DMS 273 (cell line): ENCODE measurements at regions not wholly inside any gene's neighbourhood (a gene's known extent, or its start where the extent isn't known, plus 50 kb on each side); places are given as distances from the start of the nearest gene placed in this dataset.
"Not testable (repeated sequence)": the region's sequence is repeated elsewhere in the genome, so short reads cannot be mapped to it uniquely, and the experiment has no call there.

Experiments used
- DNase-seq: peaks from one replicate; lab custom pipeline; 2025; ENCODE audit not compliant: unreplicated experiment; lab: John Stamatoyannopoulos, UW

DNA sequence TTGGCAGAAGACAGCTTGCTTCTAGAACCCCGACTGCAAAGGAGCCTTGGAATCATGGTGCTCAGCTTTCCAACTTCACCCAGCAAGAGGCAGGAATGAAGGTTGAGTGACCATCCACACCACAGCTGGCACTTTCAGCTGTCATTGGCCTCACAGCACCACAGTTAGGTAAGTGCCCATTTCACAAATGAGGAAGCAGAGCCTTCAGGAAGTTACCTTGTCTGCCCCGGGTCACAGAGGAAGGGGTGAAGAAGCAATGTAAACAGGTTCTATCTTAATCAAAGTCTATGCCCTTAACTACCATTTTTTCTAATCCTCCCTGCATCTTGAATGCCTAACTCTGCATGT lies 156.0 kb downstream of the GLUL start:
- DNase-seq = no peak

DNA sequence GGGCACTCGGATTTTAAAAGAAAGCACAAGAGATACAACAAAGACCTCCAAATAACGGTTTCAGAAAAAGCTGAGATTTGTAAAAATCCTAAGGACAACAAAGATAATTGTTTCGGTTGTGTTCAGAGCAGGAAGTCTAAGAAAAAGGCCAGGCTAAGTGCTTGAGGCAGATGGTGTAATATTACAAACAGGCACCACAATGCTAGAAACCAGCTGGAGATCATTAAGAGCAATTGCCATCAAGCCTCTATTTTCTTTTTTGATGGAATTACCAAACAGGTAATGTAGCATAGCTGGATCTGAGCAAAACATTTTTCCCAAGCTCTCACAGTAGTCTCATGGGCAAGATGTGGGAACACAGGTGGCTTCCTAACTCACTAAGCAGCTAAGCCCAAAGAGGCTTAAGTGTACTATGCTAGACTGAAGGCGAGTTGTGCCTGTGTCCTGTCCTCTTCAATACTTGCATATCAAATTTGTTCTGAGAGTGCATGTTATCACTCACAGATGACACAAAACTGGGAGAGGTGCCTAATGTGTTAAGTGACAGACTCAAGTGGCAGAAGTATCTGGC lies 161.6 kb downstream of the GLUL start:
- DNase-seq = peak; percentile 45

DNA sequence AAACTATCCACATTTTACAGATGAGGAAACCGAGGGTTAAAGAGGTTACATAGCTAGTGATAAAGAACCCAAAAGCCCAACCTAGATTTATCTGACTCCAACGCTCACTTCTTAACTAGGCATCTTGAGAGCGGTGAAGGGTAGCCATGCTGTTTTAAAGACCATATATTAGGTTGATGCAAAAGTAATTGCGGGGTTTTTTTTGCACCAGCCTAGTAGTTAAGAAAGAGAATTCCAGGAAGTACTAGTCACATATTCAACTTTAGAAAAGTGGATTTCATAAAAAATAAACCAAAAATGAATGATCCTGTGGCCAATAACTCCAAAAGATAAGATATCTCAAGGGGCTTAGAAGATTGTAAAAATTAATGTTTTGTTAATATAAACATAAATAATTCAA lies 162.1 kb downstream of the GLUL start:
- DNase-seq = no peak

DNA sequence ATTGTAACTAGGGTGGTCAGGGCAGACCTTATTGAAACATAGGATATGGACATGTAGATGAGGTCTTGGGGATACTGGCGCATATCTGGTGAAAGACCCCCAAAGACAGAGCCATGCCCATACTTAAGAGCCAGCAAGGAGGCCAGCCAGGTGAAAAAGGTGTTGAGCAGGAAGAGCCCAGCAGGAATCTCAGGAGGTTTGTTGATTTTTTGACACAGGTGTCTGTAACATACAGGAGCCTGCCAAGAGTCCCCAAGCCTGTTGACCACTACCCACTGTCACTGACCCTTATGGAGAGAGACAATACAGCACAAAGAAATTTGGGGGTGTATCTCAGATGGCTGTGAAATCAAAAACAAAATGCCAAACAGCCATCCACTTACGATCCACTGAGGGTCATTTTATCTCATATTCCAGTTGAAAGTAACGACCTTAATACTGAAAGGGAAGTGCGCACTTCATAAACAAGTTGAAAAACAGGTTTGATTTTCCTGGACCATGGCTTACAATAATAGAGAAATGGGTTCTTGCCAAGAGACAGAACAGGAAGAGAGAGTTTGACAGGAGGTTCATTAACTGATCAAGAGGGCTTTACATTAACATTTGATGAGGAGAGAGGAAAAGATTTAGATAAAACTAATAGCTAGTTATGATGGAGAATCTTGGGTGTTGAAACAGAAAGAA lies 163.6 kb downstream of the GLUL start:
- no peak for DNase-seq

DNA sequence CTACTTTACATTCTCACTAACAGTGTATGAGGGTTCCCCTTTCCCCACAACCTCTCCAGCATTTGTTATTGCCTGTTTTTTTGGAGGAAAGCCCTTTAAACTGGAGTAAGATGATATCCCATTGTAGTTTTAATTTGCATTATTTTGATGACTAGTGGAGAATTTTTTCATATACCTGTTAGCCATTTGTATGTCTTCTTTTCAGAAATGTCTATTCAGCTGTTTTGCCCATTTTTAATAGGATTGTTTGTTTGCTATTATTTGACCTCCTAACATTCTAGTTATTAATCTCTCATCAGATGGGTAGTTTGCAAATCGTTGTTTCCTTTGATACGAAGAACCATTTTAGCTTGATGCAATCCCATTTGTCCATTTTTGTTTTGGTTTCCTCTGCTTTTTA lies 165.0 kb downstream of the GLUL start:
- no peak for DNase-seq

DNA sequence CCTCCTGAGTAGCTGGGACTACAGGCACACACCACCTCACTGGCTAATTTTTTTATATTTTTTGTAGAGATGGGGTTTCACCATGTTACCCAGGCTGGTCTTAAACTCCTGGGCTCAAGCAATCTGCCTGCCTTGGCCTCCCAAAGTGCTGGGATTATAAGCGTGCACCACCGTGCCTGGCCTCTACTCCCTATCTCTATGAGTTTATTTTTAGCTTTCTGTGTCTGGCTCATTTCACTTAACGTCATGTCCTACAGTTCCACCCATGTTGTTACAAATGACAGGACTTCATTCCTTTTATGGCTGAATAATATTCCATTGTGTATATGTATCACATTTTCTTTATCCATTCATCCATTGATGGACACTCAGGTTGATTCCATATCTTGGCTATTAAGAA lies 164.2 kb upstream of the ZNF648 start:
- not testable (repeated sequence) for DNase-seq

DNA sequence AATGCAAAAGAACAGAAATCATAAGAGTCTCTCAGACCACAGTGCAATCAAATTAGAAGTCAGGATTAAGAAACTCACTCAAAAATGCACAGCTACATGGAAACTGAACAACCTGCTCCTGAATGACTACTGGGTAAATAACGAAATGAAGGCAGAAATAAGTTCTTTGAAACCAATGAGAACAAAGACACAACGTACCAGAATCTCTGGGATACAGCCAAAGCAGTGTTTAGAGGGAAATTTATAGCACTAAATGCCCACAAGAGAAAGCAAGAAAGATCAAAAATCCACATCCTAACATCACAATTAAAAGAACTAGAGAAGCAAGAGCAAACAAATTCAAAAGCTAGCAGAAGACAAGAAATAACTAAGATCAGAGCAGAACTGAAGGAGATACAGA lies 160.5 kb upstream of the ZNF648 start:
- not testable (repeated sequence) for DNase-seq

DNA sequence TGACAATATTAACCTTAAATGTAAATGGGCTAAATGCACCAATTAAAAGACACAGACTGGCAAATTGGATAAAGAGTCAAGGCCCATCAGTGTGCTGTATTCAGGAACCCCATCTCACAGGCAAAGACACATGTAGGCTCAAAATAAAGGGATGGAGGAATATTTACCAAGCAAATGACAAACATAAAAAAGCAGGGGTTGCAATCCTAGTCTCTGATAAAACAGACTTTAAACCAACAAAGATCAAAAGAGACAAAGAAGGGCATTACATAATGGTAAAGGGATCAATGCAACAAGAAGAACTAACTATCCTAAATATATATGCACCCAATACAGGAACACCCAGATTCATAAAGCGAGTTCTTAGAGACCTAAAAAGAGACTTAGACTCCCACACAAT lies 159.9 kb upstream of the ZNF648 start:
- not testable (repeated sequence) for DNase-seq

DNA sequence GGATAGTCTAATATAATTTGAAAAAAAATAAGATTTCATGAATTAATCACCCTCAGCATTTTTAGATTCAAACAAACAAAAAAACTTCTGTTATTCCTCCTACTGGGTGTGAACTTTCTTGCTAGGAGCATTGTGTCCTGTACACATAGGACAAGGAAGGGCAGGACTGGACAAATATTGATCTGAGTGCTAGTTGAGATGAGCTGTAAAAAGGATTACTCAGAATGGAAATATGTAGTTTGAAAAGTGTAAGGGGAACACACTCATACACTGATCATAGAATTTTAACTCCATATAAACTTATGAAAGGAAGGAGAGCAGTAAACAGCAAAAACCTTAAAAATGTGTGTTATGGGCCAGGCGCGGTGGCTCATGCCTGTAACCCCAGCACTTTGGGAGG lies 156.5 kb upstream of the ZNF648 start:
- DNase-seq = no peak

DNA sequence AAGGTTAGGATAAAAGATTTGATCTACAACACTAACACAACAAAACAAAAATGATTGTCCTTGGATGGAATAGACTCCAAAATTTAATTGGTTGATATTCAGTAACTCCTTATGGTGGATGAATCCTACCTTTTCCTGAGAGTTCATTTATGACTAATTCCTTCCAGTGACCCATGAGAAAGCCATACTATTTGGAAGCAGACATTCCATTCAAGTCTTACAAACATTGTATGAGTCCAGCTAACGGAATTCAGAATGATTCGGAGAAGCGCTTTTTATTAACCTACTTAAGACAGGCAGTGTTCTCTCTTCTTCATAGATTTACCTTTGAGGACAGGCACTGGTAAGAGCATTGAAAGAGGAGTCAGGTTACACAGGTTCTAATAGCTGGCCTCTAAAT lies 155.6 kb upstream of the ZNF648 start:
- no peak for DNase-seq

DNA sequence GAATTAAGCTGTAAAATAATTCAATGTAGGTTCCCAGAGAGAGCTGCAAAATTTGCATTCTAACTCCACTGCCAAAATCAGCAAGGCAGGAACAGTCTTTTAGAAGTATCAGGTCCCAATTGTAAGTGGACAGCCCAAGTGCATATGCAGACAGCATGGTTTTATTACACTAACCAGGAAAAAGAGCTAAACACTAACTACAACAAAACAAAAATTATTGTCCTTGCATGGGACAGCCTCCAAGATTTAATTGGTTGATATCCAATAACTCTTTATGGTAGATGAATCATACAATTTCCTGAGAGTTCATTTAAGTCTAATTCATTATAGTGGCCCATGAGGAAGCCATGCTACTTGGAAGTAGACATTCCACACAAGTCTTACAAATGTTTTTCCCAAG lies 154.3 kb upstream of the ZNF648 start:
- DNase-seq = no peak

DNA sequence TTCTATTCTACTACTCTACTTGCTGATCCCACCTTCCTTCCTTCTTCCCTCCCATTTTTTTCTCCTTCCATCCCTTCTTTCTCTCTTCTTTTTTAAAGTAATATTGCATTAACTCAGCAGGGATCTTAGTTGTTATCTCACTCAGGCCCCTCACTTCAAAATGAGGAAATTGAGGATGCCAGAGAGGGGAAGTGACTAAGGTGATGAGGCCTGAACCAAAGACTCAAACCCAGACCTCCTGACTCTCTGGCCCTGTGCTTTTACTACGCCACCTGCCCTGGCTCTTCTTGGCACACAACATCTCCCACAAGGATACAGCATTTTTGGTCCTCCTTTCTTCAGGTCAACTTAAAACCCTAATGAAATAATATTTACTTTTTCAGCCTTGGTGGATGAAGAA lies 151.7 kb upstream of the ZNF648 start:
- no peak for DNase-seq

DNA sequence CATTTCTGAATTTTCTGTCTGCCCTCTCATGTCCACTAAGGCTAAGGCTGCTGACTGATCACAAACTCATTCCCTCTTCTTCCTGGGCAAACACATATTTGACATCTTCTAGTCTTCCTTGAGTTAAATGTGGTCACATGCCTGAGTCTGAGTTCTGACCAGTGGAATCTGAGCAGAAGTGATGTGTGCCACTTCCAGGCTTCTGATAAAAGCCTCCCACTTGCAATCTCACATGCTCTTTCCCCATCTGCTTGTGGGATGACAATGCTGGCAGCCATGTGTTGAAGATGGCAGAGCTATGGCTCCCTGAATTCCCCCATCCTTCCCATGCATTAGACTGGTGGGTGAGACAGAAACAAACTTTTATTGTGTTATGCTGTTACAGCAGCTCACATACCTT lies 149.9 kb upstream of the ZNF648 start:
- DNase-seq = no peak

DNA sequence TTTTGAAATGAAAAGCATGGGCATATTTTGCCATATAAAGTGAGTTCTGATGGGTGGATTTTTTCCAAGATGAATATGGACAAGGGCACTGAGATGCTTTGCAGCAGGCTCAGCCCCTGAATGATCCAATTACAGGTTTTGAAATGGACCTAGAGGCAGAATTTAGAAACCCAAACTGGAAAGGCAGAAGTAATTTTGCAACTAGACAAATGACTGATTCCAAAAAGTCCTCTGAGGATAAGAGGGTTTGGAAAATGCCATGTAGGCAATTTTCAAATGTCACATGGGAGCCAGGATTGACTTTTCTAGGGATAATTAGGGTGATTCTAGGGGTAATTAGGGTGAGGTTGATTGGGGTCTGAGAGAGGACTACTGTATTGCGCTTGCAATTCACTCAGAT lies 148.9 kb upstream of the ZNF648 start:
- DNase-seq = no peak

DNA sequence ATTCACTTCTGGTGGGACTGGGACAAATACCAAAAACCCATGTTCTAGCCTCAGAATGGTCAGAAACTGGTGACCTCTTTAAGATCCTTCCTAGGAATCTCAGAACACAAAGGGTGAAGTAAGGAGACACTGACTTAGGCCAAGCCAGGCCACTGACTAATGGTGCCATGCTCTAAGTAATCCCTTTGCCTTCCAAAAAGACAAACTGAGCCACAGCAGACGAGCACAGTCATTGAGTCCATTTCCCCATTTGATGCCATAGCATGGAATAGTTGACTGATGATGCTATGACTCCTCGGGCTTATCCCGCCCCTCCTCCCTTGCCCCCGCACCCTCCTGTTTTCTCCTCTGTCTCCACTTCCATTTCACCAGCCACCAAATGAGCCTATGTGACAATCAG lies 145.8 kb upstream of the ZNF648 start:
- DNase-seq = no peak

DNA sequence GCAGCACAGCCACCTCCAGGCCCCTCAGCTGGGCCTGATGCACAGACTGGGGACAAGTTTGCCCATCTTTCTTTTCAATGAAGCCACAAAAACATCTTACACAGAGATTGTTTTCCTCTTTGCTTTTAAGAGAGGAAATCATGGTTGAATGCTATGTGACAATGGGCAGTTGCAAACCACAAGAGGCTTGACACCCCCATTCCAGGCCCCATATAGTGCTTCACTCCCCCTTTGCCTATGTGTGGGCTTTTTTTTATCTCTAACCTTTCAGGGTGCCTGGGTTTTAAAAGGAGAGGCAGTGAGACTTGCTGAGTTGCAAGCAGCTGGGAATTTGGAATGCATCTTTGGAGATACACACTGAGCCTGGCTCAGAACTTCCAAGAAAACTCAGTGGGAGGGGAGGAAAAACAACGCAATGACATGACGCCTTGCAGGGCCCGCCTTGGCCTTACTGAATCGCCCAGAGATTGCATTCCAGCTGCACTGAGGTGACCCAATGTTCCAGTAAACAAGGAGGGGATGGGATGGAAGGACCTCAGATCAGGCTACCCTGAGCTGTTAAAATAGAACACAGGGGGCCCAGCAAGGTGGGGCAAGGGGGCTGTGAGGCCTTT lies 145.2 kb upstream of the ZNF648 start:
- no peak for DNase-seq

DNA sequence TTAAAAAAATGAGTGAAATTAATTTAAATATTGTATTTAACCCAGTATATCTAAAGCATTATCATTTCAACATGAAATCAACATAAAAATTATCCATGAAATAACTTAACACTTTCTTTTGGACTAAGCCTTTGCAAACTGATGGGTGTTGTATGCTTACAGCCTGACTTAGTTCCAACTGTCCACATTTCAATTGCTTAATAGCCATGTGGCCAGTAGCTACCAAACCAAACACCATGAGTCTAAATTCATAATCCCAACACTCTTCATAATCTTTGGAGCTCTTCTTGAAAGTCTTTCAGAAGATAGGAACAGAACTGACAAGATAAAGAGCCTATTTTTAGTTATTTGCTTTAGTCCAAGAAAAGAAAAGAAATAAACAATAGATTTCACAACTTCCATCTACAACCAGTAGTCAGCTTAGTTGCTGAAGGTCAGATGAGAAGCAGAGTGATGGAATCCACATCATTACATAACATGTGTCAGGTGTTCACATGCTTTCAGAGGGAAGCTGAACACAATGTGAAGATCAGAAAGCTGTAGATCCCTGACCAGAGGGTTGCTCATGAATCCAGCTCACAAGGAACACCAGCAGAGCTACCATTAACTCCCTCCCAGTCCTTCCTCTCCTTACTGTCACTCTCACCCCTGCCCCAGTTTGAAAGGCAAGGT lies 144.0 kb upstream of the ZNF648 start:
- no peak for DNase-seq

DNA sequence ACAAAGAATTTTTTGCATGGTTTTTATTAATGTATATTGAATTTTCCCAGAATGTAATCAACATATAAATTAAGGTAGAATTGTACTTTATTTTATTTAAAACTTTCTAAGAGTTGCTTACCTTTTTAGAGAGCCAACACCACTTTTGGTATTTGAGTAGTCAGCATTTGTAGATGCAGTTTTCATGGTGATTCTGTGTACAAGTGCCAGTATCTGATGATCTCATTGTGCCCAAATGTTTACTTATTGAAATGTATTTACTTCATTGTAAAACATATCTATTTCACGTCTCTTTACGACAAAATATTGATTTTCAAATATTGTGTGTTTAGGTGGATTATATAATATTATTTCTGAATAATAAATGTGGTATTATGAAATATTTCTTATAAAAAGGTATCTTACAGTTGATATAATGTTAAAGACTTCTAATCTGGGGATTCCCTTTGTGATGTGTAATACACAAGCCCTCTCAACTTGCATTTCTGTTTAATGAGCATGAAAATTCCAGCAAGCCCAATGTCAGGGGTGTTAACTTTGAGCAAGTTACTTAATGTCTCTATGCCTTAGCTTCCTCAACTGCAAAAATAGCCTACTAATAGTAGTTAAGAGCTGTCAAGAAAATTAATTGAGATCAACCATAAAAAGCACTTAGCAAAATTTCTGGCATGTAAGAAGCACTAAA lies 141.8 kb upstream of the ZNF648 start:
- no peak for DNase-seq

DNA sequence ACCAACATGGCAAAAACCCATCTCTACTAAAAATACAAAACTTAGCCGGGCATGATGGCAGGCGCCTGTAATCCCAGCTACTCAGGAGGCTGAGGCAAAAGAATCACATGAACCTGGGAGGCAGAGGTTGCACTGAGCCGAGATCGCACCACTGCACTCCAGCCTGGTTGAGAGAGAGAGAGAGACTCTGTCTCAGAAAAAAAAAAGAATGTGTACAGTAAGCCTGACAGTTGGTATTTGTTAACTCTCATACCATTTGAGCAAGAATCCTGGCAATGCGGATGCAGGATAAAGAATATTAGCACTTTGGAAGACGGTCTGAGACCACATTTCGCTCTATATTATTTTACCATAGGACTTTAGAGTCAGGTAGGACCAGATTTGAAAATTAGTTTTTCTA lies 140.0 kb upstream of the ZNF648 start:
- not testable (repeated sequence) for DNase-seq

DNA sequence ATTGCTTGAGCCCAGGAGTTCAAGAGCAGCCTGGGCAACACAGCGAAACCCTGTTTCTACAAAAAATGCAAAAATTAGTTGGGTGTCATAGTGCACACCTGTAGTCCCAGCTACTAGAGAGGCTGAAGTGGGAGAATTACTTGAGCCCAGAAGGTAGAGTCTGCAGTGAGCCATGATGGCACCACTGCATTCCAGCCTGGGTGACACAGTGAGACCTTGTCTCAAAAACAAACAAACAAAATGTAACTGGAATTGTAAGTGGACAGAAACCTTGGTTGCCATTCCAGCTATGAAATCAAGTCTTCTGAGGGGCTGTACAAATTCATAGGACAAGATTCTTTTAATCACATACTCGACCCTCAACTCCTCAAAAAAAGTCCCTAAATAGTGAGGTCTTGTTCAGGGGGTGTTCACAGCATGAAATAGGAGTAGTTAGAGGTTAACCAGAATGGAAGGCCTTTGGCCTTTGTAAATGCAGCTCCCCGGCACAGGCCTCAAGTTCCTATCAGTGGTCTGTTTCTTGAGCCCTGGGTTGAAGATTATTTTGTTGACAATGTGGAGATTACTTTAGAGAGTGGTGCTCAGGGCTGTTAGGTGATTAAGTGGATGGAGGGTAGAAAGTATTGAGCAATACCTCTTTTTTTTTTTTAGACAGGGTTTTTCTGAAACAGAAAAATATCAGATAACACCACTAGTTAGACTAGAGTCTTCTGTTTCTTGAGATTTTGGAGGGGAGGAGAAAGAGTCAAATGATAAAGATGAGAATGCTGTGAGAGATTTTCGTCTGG lies 138.7 kb upstream of the ZNF648 start:
- DNase-seq = no peak

DNA sequence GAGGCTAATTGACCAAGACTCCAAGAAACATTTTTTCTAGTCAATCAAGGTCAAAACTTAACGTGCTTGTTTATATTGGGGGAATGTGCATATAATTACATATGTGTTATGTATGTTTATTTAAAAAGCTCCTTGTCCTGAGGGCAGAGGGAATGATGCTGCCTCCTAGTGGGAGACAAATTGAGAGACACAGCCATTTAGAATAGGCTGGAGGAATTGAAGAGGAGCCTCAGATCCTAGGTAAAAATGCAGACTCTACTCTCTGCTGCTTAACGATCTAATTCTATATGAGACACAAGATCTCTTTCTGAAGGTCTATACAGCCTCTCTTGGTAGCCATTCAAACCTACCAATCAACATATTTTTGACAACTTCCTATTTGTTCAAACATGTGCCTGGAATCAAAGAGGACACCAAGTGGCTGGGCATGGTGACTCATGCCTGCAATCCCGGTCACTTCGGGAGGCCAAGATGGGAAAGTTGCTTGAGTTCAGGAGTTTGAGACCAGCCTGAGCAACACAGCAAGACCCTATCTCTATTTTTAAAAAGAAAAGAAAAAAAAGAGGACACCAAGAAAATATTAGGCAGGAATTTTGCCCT lies 136.6 kb upstream of the ZNF648 start:
- DNase-seq = peak; percentile 27
